ENCODE measurements at regions not wholly inside any gene's neighbourhood (a gene's known extent, or its start where the extent isn't known, plus 50 kb on each side); places are given as distances from the start of the nearest gene placed in this dataset.

- DNase-seq, result no peak
Measured at GRCh38 chr20:24049081-24049480, 60.5 kb upstream of the GGTLC1 start.

DNA sequence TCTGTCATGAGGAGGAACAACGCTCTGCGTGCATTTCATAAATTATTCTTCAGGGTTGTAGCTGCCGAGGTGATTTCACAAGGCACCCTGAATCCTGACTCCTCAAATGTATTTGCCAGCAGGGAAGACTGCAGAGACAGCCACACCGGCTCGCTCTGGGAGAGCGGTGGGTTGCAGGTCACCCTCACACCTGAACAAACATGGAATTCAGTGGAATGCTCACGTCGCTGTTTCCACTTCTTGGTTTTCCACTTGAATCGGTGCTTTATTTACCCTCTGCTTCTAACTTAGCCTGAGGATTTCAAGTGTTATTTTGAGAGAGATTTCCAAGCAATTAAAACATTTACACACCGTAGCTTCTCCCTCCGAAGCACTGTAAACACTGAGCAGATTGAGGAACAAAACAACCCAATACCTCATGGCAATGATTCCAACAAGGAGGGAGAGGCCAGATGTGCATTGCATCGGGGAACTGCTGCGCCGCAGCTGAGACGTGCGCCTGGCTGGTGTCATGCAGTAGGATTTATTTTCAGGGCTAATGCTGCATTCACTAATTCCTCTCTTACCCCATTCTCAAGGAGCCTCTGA is 59.5 kb upstream of the GGTLC1 start:
- DNase-seq, result no peak

DNA sequence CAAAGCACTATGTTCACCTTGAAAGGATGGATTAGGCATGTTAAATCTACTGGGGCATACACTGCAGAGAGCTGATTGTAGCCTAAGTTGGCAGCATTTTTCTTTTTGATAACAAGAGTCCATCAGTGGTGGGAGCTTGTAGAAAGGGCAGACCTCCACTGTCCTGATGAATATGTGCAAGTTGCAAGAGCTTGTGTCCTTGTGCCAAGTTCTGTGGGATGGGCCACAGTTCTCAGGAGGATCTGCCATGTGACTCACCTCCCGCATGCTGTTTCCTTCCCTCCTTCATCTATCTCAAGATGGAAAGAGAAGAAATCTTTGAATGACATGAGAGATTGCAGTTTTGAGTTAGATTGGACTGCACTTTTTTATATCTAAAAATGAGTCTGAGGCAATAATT is 58.3 kb upstream of the GGTLC1 start:
- DNase-seq, result no peak

DNA sequence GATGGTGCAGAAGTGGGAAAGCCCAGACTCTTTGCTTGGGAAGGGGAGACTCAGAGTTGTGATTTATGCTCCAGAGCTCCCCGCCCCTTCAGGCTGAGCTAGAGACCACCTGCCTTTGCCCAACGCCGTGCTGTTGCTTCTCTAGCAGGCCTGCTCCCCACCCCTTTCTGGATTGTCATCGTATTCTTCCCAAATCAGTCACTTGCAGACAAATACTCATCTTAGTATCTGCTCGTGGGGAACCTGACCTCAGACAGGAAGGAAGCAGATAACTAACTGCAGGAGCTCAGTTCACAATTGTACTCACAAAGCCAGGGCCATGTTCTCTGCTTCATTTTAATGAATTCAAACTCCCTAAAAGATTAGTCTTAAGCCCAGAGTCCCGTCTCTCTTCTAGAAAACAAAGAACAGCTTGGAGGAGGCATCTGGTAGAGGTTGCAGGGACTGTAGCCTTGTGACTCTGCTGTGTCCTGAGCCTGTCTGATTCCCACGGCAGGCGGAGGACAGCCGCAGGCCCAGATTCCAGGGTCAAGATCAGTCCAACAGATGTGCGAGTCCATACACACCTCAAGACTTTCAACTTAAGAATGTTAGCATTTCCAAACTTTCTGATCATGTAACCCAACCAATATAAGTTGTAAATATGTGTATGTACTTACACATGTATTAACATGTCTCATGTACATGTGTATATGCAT is 57.2 kb upstream of the GGTLC1 start:
- DNase-seq, result no peak

GRCh38 chr20:24043294-24043693 is 54.7 kb upstream of the GGTLC1 start:
- DNase-seq, result no peak

DNA sequence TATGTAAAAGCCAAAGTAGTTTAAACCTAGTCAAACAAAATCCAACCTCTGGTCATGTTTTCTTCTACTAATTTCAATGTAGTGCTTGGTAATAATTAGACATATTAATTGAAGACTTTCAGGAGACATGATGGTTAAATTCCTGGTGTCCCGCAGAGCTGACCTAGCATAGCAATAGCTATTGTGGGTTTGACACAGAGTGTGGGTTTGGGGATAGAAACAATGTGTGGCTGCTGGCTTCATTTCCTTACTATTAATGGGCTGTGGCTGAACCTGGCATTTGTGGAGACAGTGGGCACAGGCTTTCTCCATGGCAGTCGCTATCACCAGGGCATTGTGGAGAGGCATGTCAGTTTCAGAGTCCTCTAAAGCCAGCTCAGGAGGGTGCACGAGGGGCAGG is 54.1 kb upstream of the GGTLC1 start:
- no peak for DNase-seq

DNA sequence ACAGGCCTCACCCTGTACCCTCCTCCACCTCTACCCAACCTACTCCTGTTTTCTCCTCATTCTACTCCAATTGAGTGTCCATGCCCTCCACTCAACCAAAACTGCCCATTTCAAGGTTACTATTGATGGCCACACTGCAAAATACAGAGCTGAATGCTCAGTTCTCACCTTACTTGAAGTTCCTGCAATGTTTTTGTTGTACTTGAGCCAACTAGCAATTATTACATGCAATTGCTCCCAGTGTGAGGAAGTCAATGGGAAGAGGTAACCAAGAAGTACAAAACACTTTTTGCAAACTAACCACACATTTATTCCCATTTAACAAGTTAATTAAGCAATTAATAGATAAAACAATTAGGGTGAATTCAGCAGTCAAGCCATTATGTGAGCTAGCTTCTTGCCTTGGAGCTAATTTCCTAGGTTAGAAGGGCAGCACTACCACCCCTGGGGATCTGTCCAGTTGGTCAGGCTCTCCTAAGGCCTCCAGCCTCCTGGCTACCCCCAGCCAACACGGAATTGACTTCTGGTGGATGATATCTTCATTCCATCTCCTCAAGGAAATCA is 52.4 kb upstream of the GGTLC1 start:
- no peak for DNase-seq

GRCh38 chr20:24039196-24039595 is 50.6 kb upstream of the GGTLC1 start:
- no peak for DNase-seq
